ENCODE measurements at regions not wholly inside any gene's neighbourhood (a gene's known extent, or its start where the extent isn't known, plus 50 kb on each side); places are given as distances from the start of the nearest gene placed in this dataset.

GRCh38 chr1:55654171-55654570 is 439.0 kb upstream of the USP24 start:
- no peaks in the 10 kb centered on the region for H3K27me3 ChIP-seq
- H3K27ac ChIP-seq: peak overlapping the region in 1 of 2 donors; percentile 16
- TF ChIP-seq CTCF (IDR thresholded peaks at IDR 0.05): no peak
- H3K9me3 ChIP-seq: no peaks in the 10 kb centered on the region
- no peak for DNase-seq (ENCODE audit: low spot score)
- no peak overlapping the region for H3K4me3 ChIP-seq
- H3K4me1 ChIP-seq: peaks cover 0 to 9% of the 10 kb centered on the region in 2 donors
- H3K36me3 ChIP-seq: no peaks in the 10 kb centered on the region

- DNase-seq (ENCODE audit: low spot score): no peak
- Histone ChIP-seq H3K4me3 (no peak overlapping the region), H3K27me3 (no peaks in the 10 kb centered on the region), H3K4me1 (peaks cover 0 to 9% of the 10 kb centered on the region in 2 donors), H3K36me3 (no peaks in the 10 kb centered on the region), H3K9me3 (no peaks in the 10 kb centered on the region), H3K27ac (no peak overlapping the region)
- no peak for TF ChIP-seq CTCF (IDR thresholded peaks at IDR 0.05)
Measured at GRCh38 chr1:55650444-55650843, 435.3 kb upstream of the USP24 start.

- Histone ChIP-seq H3K27me3 (no peaks in the 10 kb centered on the region), H3K4me1 (peaks cover 0 to 15% of the 10 kb centered on the region in 2 donors), H3K4me3 (no peak overlapping the region), H3K36me3 (no peaks in the 10 kb centered on the region), H3K27ac (no peak overlapping the region), H3K9me3 (no peaks in the 10 kb centered on the region)
- DNase-seq (ENCODE audit: low spot score): no peak
- no peak for TF ChIP-seq CTCF (IDR thresholded peaks at IDR 0.05)
Measured at GRCh38 chr1:55646181-55646580, 431.0 kb upstream of the USP24 start.

GRCh38 chr1:55645270-55645669 is 430.1 kb upstream of the USP24 start:
- no peak for TF ChIP-seq CTCF (IDR thresholded peaks at IDR 0.05)
- no peak for DNase-seq (ENCODE audit: low spot score)

GRCh38 chr1:55641947-55642346 is 426.8 kb upstream of the USP24 start:
- Histone ChIP-seq H3K4me1 (peaks cover 0 to 6% of the 10 kb centered on the region in 2 donors), H3K36me3 (no peaks in the 10 kb centered on the region), H3K9me3 (no peaks in the 10 kb centered on the region), H3K27ac (no peak overlapping the region), H3K27me3 (no peaks in the 10 kb centered on the region), H3K4me3 (no peak overlapping the region)
- DNase-seq (ENCODE audit: low spot score): no peak
- TF ChIP-seq CTCF (IDR thresholded peaks at IDR 0.05): no peak

More at GRCh38 chr1:55645270-55645669, 430.1 kb upstream of the USP24 start:
- no peaks in the 10 kb centered on the region for H3K36me3 ChIP-seq
- H3K27me3 ChIP-seq: no peaks in the 10 kb centered on the region
- no peaks in the 10 kb centered on the region for H3K9me3 ChIP-seq
- no peak overlapping the region for H3K27ac ChIP-seq
- no peak overlapping the region for H3K4me3 ChIP-seq
- peaks cover 0 to 10% of the 10 kb centered on the region in 2 donors for H3K4me1 ChIP-seq
